ENCODE measurements at regions not wholly inside any gene's neighbourhood (a gene's known extent, or its start where the extent isn't known, plus 50 kb on each side); places are given as distances from the start of the nearest gene placed in this dataset.
"Not testable (repeated sequence)": the region's sequence is repeated elsewhere in the genome, so short reads cannot be mapped to it uniquely, and the experiment has no call there.

DNA sequence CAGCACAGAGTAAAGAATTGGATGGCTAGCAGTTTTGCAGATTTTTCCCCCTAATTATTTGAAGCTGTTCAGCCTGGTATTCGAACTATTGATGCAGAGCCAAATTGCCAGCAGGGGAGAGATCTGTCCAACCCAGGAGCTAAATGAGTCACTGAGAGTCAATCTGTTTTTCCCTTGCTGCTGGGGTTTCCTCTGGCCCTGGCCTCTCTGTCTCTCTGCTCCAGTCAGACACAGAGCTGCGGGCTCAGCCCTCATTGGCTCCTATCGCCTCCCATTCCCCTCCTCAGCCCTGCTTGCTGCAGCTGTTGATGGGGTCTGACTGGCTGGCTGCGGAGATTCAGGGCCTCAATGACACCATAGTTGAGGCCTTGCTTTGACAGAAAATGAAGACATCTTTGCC, 284.9 kb upstream of the NOTCH2NLA start:
- DNase-seq: not testable (repeated sequence)

GRCh38 chr1:146511047-146511777, 282.4 kb upstream of the NOTCH2NLA start:
- DNase-seq: not testable (repeated sequence)

- DNase-seq: not testable (repeated sequence)
These were observed 281.6 kb upstream of the NOTCH2NLA start for GRCh38 chr1:146510248-146510983.

DNA sequence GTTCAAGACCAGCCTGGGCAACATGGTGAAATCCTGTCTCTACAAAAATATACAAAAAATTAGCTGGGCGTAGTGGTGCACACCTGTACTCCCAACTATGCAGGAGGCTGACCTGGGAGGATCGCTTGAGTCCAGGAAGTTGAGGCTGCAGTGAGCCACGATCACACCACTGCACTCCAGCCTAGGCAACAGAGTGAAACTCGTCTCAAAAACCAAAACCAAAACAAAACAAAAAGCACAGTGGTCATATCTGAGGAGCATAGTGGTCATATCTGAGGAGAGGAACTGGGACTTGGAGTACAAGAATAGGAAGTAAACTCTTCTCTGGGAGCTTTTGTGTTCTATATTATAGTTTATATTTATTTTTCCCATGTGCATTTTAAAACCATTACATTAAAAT, 275.3 kb upstream of the NOTCH2NLA start:
- DNase-seq: not testable (repeated sequence)

DNA sequence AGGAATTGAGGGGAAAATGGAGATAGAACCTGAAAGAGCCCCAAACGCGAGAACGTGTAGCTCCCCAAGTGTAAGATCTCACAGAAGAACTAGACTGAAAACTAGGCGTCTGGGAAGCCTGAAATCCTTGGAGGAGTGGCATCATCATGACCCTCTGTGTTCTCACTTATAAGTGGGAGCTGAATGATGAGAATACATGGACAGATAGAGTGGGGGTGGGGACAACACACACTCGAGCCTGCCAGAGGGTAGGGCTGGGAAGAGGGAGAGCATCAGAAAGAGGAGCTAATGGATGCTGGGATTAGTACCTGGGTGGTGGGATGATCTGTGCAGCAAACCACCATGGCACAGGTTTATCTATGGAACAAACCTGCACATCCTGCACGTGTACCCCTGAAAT, 258.7 kb upstream of the NOTCH2NLA start:
- not testable (repeated sequence) for DNase-seq

- DNase-seq: not testable (repeated sequence)
These were observed 258.3 kb upstream of the NOTCH2NLA start for GRCh38 chr1:146487155-146487554.

DNA sequence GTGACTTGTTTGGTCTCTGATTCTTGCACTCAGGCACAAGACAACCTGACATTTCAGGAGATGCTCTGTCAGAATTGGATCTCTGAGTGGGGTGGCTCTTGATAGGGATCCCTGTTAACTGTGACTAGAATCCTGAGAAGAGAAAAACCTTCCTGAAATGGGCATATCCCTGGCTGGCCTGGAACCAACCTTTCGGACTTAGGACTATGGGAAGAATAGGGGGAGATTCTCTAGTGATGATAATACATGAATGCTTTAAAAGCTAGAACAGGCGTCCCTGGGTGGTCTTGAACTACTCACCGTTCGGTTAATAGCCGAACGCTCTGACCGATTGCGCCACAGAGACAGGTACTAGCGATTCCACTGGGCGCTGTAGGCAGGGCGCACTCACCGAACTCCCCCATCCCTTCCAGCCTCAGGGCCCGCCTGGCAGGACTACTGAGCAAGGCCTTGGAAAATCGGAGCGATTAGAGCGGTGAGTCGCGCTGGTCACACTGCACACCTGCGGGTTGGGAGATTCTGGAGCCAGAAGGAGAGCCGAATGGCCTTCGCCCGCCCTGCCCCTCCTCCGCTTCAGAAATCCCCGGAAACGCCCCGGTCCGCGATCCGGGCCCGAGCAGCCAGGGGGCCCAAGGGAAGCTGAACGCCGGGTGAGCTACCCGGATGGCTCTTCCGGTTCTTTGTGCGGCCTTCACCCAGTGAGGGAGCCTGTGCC, 257.6 kb upstream of the NOTCH2NLA start:
- peak in 32 of 56 donors; percentile 1 to 66 (median 26) for DNase-seq

DNA sequence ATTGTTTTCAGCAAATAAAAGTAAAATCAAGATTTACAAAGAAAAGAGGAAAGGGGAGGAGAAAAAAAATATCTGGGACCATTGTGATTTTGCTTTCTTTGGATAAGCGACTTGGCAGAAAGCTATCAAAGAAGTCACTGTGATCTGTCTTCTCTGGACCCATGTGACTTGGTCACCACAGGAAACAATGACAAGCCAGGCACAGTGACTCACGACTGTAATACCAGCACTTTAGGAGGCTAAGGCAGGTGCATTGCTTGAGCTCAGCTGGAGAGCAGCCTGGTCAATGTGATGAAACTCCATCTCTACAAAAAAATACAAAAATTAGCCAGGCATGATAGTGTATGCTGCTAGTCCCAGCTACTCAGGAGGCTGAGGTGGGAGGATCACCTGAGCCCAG, 255.4 kb upstream of the NOTCH2NLA start:
- not testable (repeated sequence) for DNase-seq

DNA sequence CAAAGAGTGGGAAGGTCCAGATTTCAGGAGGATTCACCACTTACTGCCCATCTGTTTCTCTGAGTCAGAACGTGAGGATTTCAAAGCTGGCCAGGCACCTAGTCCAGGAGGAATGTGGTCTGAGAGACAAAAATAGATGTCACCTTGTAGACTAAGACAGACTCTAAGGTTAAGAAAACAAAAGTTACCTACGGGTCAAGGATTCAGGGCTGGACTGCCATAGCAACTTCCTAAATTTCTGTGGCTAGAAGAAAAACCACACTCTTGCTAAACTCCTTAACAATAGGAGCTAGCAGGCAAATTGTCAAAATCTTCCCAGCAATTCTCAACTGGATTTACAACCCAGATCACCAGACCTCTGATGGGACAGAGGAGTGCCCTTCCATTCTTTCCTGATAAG, 250.4 kb upstream of the NOTCH2NLA start:
- DNase-seq: not testable (repeated sequence)

DNA sequence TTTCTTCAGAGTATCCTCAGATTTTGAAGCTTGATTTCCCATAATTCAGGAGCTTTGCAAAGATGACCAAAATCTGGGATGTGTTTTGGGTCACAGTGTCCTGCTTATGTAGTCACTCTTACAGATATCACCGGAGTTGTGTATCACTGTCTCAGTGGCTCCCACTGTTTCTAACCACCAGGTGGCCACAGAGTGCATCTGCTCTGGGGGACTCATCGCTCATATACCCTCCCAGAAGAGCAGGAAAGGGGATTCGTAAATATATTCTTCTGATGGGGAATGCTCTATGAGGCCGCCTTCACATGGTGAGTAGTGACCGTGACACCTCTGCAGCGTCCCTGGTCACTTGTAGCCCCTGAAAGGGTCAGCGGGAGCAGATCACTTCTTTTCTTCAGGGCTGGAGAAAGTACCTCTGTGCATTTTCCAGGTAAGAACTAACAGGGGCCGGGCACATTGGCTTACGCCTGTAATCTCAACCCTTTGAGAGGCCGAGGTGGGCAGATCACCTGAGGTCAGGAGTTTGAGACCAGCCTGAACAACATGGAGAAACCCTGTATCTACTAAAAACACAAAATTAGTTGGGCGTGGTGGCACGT, 249.4 kb upstream of the NOTCH2NLA start:
- DNase-seq: peak in 22 of 56 donors; percentile 0 to 38 (median 8)

DNA sequence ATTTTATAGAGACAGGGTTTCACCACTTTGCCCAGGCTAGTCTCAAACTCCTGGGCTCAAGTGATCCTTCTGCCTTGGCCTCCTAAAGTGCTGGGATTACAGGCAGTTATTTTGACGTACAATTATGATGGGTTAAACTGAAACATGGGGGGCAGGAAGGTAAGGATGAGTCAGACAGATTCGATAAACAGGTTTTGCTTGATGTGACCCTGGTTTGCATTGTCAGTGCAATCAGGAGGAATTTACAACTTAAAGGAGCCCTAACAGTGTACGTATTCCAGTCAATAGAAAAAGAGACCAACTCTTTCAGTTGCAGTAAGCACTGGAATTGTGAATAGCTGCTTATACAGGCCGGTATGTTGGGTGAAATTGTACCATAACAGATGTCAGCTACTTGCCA, 246.3 kb upstream of the NOTCH2NLA start:
- DNase-seq: not testable (repeated sequence)

DNA sequence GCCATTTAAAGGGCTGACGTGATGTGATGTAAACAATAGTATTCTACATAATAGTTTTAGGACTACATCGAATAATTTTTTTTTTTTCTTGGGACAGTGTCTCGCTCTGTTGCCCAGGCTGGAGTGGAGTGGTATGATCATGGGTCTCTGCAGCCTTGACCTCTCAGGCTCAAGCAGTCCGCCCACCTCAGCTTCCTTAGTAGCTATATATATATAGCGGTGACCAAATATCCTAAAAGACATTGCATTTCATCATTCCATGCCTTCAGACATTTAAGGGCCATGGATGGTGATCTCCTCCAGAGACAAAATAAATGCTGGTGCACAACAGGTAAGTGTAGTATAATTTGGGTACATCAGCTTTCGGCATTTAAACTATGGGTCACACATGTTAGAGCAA, 245.4 kb upstream of the NOTCH2NLA start:
- DNase-seq: not testable (repeated sequence)

GRCh38 chr1:146472192-146472861, 243.5 kb upstream of the NOTCH2NLA start:
- peak in 37 of 56 donors; percentile 3 to 74 (median 24) for DNase-seq

- not testable (repeated sequence) for DNase-seq
These were observed 231.1 kb upstream of the NOTCH2NLA start for GRCh38 chr1:146459939-146460338.

DNA sequence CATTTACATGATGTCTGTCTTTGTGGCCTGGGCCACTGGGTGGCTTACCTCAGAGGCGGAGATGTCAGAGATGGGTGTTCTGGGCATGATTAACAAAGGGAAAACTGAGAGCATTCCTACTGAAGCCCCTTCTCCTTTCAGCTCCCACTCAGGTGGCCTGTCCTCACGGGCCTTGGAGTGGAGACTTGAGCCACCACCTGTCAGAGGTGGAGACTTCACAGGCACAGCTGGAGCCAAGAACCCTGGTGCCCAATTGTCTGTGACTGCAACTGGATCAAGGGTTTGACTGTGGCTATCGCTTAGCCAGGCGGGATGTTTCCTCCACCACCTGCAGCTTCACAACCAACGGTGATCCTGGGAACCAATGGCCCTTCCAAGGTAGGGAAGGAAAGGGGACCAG, 230.5 kb upstream of the NOTCH2NLA start:
- not testable (repeated sequence) for DNase-seq

- DNase-seq: not testable (repeated sequence)
These were observed 220.0 kb upstream of the NOTCH2NLA start for GRCh38 chr1:146448877-146449246.

GRCh38 chr1:146448212-146448876, 219.5 kb upstream of the NOTCH2NLA start:
- not testable (repeated sequence) for DNase-seq

DNA sequence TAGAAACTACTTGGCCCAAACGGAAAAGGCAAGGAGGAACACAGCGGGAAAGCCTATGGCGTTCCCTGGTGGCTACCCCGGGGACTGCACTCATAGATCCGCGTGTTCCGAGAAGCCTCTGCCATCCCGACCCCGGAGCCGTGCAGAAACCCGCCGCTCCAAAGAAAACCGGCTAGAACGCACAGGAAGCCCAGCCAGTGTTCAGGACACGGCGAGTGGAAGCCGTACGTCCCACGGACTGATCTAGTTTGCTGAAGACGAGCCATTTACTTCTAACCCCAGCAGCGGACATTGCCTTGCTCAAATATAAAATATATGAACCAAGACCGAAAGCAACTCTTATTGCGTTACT, 215.0 kb upstream of the NOTCH2NLA start:
- DNase-seq: peak in 14 of 56 donors; percentile 0 to 26 (median 2)

DNA sequence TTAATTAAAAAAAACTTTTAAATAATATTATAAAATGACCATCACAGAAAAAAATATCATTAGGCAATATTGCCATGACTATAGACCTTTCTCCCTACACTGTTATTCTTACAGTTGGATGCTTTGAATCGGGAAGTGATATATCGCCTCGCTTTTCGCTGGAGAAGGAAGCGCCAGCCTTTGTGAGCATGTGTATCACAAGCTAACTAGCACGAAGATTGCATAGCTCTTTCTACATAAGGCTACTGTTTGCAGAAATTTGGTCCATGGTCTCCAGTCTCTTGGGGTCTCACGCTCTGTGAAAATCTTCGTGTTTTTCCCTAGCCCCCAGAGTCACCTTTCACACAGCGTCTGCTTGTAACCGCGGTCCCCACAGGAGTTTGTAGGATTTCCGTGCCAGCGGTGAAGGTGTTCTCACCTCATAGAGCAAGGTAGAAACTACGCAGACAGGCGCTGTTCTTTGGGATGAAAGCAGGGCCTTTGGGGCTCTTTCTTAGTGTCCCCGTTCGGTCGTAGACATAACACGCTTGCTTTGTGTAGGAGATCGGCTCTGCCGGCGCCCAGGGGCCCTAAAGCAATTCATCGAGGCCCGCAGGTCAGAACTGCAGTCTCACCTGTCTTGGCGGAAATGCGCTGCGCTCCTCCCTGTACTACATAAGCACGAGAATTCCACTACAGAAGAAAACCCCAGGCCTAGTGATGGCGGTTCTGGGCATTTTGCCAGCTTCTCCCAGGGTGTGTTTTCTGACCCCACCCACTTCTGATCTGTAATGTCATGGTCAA, 214.5 kb upstream of the NOTCH2NLA start:
- not testable (repeated sequence) for DNase-seq

DNA sequence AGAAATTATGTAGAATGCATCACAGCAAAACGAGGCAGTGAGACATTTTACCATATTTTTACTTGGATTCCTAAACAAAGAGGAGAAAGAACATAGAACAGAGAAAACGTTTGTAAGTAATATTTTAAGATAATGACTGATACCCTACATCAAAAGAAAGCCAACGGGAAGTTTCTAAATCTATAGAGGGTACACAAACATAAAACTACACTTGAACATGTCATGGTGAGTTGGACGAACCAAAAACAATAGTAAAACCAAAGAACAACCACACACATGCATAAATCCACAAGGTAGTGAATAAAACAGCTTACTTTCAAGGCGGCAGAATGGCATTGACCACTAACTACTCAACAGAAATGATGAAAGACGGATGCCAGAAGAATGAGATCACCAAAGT, 209.7 kb upstream of the NOTCH2NLA start:
- not testable (repeated sequence) for DNase-seq
